SK-N-MC (cell line): ENCODE measurements at regions not wholly inside any gene's neighbourhood (a gene's known extent, or its start where the extent isn't known, plus 50 kb on each side); places are given as distances from the start of the nearest gene placed in this dataset.

Experiments
- DNase-seq: peaks from one replicate; pipeline ENCODE4 v3.0.0-alpha.2; 2011; ENCODE audit warnings: low read depth, low spot score
- H3K27ac ChIP-seq: fragments of 200-600 bp; sonication (generic); 2 replicates; pipeline ENCODE4 v1.5.1; 2016; ENCODE audit warnings: mixed run types
- H3K36me3 ChIP-seq: fragments of 200-600 bp; sonication (generic); 2 replicates; pipeline ENCODE4 v1.6.1; 2017; ENCODE audit warnings: antibody characterized with exemption, low read length, mixed read lengths; ENCODE audit not compliant: insufficient read depth
- H3K4me3 ChIP-seq: fragments of 200-600 bp; sonication (generic); 2 replicates; pipeline ENCODE4 v1.5.1; 2016
- H3K9ac ChIP-seq: fragments of 200-600 bp; sonication (generic); 2 replicates; pipeline ENCODE4 v1.8.0; 2017; ENCODE audit warnings: mixed run types, mixed read lengths; ENCODE audit not compliant: insufficient read length
- H3K9me3 ChIP-seq: fragments of 200-600 bp; sonication (generic); 2 replicates; pipeline ENCODE4 v1.6.1; 2017; ENCODE audit warnings: low read depth, mild to moderate bottlenecking, antibody characterized with exemption, low read length, moderate library complexity, mixed read lengths
- EZH2 ChIP-seq: fragments of 200-600 bp; sonication (generic); IDR thresholded peaks from one replicate; pipeline ENCODE4 v1.6.1; 2017; ENCODE audit warnings: antibody characterized with exemption
- FOXP2 ChIP-seq: optimal IDR thresholded peaks from 2 replicates; pipeline ENCODE3; 2011; ENCODE audit warnings: mild to moderate bottlenecking, moderate library complexity; ENCODE audit not compliant: insufficient read depth; ENCODE audit errors: extremely low read length, control extremely low read depth
- POLR2AphosphoS5 ChIP-seq: IDR thresholded peaks from 2 replicates; pipeline ENCODE4 v1.6.1; 2012; ENCODE audit warnings: mild to moderate bottlenecking, low read depth, low read length, borderline replicate concordance

DNA sequence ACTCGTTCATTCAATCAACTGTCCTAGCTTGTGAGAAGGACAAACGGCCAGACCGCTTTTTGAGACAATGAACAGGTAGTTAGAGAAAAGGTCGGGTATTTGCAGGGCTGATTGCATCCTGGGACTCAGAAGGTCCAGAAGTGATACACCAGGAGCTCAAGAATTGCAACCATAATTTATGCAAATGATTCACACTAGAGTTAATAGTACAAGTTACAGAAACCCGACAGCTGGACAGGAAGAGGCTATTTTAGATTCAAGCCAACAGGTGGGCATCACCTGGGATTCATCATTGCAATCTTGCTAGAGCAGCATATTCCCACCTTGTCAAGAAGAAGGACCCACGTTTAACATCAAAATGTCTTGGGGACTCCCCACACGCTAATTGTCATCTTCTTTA lies 83.5 kb downstream of the TNFAIP3 start:
- DNase-seq: no peak
- TF ChIP-seq POLR2AphosphoS5 (no peak), FOXP2 (no peak), EZH2 (no peak)
- no peak overlapping the region for H3K27ac ChIP-seq
- no peak overlapping the region for H3K4me3 ChIP-seq
- no peaks in the 10 kb centered on the region for H3K9me3 ChIP-seq
- no peaks in the 10 kb centered on the region for H3K36me3 ChIP-seq
- no peak overlapping the region for H3K9ac ChIP-seq

DNA sequence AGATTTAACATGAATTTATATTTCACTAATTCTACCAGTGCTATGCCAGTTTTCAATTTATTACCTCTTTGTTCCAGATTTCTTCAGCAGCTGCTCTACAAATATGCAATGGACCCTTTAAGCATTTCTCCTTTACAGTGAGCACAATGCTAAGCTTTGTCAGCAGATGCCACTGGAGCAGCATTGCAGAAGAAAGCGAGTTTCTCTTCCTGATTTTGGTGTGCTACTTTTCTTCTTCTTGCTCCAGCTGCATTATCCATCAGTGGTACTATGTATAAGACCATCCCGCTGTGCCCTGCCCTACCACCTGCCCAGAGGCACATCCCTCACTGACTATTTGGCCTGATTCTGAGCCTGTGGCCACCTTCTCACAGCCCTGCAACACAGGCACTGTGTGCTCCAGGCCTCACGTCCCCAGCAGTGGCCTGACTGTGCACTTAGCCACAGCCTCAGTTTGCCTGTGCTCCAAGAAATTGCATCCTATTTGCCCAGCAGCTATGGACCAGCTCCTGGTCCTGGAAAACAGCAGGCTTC lies 84.1 kb downstream of the TNFAIP3 start:
- no peak for TF ChIP-seq EZH2
- no peak for TF ChIP-seq FOXP2
- TF ChIP-seq POLR2AphosphoS5: no peak
- Histone ChIP-seq H3K27ac (no peak overlapping the region), H3K4me3 (no peak overlapping the region), H3K9ac (no peak overlapping the region), H3K9me3 (no peaks in the 10 kb centered on the region), H3K36me3 (no peaks in the 10 kb centered on the region)
- DNase-seq: no peak

GRCh38 chr6:137952247-137952646 lies 85.2 kb downstream of the TNFAIP3 start:
- no peak for DNase-seq
- no peak for TF ChIP-seq EZH2
- TF ChIP-seq POLR2AphosphoS5: no peak
- TF ChIP-seq FOXP2: no peak
- Histone ChIP-seq H3K4me3 (no peak overlapping the region), H3K36me3 (no peaks in the 10 kb centered on the region), H3K9me3 (no peaks in the 10 kb centered on the region), H3K9ac (no peak overlapping the region), H3K27ac (no peak overlapping the region)

DNA sequence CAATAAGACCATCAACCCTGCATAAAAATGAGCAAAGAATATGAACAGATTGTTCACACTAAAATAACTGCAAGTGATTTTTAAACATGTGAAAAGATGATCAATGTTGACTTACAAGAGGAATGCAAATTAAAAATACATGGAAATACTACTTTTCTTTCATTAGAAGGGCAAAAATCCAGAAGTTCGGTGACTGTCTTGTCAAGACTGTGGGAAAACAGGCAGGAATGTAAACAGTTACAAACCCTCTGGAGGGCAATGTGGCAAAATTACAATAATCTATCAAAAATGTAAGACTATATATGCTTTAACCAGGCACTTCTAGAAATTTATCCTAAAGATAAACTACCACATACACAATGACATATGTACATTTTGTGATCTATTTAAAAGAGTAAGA lies 86.7 kb downstream of the TNFAIP3 start:
- H3K27ac ChIP-seq: no peak overlapping the region
- no peak overlapping the region for H3K9ac ChIP-seq
- H3K9me3 ChIP-seq: no peaks in the 10 kb centered on the region
- H3K4me3 ChIP-seq: no peak overlapping the region
- no peaks in the 10 kb centered on the region for H3K36me3 ChIP-seq
- no peak for TF ChIP-seq POLR2AphosphoS5
- TF ChIP-seq EZH2: no peak
- no peak for TF ChIP-seq FOXP2
- no peak for DNase-seq

GRCh38 chr6:137954253-137954652 lies 87.2 kb downstream of the TNFAIP3 start:
- no peak overlapping the region for H3K4me3 ChIP-seq
- H3K27ac ChIP-seq: no peak overlapping the region
- H3K9ac ChIP-seq: no peak overlapping the region
- H3K36me3 ChIP-seq: no peaks in the 10 kb centered on the region
- TF ChIP-seq FOXP2 (no peak), POLR2AphosphoS5 (no peak), EZH2 (no peak)
- DNase-seq: no peak
- H3K9me3 ChIP-seq: no peaks in the 10 kb centered on the region

DNA sequence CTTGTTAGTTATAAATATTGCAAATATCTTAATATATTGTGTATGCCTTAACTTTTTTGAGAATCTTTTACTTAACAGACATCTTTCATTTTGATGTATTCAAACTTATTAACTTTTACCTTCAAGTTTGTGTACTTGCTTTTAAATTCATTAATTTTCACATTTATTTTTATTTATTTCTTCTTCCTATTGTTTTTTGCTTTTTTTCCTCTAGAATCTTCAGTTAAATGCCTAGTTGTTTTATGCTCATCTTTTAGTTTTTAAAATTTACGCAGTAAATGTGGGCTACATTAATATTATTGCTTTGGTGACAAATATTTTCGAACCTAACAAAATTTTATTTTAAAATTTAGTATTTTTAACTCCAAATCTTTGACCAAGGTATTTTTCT lies 89.0 kb downstream of the TNFAIP3 start:
- H3K9ac ChIP-seq: no peak overlapping the region
- TF ChIP-seq FOXP2 (no peak), EZH2 (no peak), POLR2AphosphoS5 (no peak)
- H3K9me3 ChIP-seq: no peaks in the 10 kb centered on the region
- no peak for DNase-seq
- no peak overlapping the region for H3K4me3 ChIP-seq
- H3K36me3 ChIP-seq: no peaks in the 10 kb centered on the region
- no peak overlapping the region for H3K27ac ChIP-seq

GRCh38 chr6:137957471-137957870 lies 90.4 kb downstream of the TNFAIP3 start:
- DNase-seq: no peak
- H3K36me3 ChIP-seq: no peaks in the 10 kb centered on the region
- no peaks in the 10 kb centered on the region for H3K9me3 ChIP-seq
- H3K4me3 ChIP-seq: no peak overlapping the region
- TF ChIP-seq POLR2AphosphoS5 (no peak), EZH2 (no peak), FOXP2 (no peak)
- no peak overlapping the region for H3K27ac ChIP-seq
- H3K9ac ChIP-seq: no peak overlapping the region

- Histone ChIP-seq H3K9me3 (no peaks in the 10 kb centered on the region), H3K27ac (no peak overlapping the region), H3K36me3 (no peaks in the 10 kb centered on the region), H3K9ac (no peak overlapping the region), H3K4me3 (no peak overlapping the region)
- DNase-seq: no peak
- TF ChIP-seq EZH2 (no peak), POLR2AphosphoS5 (no peak), FOXP2 (no peak)
Observed at GRCh38 chr6:137958811-137959565, 91.9 kb downstream of the TNFAIP3 start.
